A673 (cell line): ENCODE measurements at regions not wholly inside any gene's neighbourhood (a gene's known extent, or its start where the extent isn't known, plus 50 kb on each side); places are given as distances from the start of the nearest gene placed in this dataset.

Source experiments
- CTCF ChIP-seq: fragments of 300-800, 200-600 bp; sonication (generic); conservative IDR thresholded peaks from 2 replicates; pipeline ENCODE4 v1.5.1; 2017; ENCODE audit warnings: low read depth, mild to moderate bottlenecking, antibody characterized with exemption, low read length, moderate library complexity, mixed read lengths
- EZH2 ChIP-seq: fragments of 200-600 bp; sonication (generic); IDR thresholded peaks from 2 replicates; pipeline ENCODE4 v1.6.1; 2017; ENCODE audit warnings: borderline replicate concordance, low read depth, mild to moderate bottlenecking, mixed read lengths, antibody characterized with exemption, low read length; ENCODE audit not compliant: poor library complexity, severe bottlenecking

- TF ChIP-seq CTCF (no peak), EZH2 (no peak)
These were observed 719.8 kb downstream of the INHBA start for GRCh38 chr7:40983111-40983510.
